Left renal pelvis (tissue), 4 donors: ENCODE measurements at regions not wholly inside any gene's neighbourhood (a gene's known extent, or its start where the extent isn't known, plus 50 kb on each side); places are given as distances from the start of the nearest gene placed in this dataset.

Experiments
- DNase-seq, 4 donors: peaks; one replicate each; pipeline ENCODE4 v3.0.0-alpha.2; 2013; ENCODE audit warnings: low read depth in 4 of 4, low spot score in 3 of 4

DNA sequence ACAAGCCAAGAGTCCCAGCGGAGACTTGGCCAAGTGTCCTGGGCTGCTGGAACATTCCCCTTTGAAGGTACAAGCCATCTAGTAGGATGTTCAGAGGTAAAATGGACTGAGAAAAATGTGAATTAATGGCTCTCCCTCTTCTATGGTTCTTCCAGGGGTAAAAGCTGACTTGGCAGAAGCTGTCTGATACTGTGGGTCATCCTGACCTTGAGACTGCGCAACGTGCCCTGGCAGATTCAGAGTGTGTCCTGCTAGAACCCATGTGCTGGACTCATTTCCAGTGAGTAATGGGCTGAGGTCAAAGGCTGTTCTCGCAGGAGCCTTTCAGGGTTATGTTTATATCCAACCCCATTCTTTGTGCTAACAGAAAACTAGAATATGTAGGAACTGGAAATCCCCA is 423.0 kb upstream of the CD180 start:
- DNase-seq: no peak

DNA sequence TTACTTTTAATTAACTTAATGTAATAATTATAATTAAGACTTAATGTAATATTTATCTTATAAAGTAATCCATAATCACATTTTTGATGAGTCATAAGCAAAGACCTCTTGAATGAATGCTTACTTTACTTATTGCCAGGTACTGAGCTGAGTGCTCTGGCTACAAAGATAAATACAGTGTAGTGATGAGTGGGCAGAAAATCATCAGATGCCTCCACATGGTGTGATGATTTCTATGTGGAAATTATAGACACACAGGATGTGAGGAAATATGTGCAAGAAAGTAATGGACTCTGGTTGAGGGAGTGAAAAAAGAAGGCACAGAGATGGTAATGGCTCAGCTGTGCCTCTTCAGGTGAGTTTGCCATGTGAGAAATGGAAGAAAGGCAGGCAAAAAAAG is 422.6 kb upstream of the CD180 start:
- DNase-seq: no peak

DNA sequence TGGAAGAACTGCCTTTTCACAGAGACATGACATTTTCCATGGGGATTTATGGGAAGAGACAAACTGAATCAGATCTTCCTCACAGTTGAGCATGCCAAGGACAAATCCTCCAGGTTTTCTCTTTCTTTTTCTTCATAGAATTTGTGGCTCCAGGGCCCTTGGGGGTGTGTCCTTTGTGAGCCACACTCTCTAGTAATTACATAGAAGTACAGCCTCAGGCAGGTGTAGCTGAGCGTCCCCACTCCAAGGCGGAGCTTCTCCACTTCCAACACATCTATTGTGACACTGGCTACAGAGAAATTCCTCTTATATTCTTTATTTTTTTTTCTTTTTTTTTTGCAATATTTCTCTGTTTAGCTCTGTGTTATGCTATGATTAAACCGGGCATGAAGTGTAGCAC is 420.5 kb upstream of the CD180 start:
- no peak for DNase-seq

DNA sequence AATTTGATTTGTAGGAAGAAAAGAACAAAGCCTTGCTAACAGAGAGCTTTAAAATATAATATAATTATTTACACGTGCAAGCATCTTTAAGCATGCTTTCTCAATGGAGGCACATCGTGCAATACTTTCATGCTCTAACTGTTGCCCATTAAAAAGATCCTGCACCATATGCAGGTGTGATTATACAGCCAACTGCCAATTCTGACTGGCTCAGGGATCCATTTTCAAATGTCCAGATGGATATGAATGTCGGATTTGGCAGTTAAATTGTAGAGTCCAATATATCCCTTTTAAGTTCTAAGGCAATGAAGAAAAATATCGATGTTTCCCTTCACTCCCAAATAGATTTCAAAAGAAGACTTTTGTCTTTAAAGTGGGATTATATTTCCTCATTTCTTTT is 416.4 kb upstream of the CD180 start:
- no peak for DNase-seq

DNA sequence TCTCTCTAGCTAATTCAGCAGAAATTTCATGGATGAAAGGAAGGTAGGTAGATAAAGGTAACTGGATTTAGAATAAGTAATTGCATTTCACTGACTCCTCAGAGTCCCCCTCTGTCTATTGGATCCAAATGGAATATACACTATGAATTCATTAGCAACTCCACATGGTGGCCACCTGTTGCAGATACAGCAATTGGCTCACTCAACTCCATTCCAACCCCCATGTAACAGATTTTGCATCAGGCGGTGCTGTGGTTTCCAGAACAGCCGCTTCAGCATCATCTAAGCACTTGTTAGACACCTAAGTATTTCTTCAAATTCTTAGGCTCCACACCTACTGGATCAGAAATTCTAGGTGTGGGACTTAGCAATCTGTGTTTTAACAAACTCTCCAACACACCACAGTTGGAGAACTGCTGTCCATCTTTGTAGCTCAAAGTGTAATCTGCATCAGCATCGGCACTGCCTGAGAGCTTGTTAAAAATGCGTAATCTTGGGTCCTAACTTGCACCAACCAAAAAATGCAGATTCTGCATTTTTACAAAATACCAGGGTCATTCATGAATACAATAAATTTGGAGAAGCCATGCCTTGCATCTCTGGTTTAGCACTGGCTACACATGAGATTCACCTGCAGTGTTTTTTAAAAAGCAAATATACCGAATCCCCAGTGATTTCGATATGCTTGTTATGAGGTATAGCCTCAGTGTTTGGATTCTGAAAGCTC is 413.8 kb upstream of the CD180 start:
- no peak for DNase-seq

DNA sequence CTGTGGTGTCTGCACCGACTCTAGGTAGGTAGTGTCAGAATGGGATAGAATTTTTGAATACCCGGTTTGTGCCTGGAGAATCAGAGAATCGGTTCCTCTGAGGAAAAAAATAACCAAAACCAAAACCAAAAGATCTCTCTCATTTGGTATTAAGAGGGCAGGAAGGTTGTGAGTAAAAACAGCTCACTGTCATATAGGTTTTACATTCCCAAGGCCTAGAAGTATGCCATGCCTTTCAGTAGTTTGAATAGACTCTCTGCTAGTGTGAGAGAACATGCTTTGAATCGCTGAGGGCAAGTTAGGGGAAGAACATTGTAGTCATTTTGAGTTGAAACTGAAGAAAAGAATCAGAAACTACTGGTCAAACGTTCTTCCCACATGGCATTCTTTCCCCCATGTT is 411.4 kb upstream of the CD180 start:
- DNase-seq: no peak

DNA sequence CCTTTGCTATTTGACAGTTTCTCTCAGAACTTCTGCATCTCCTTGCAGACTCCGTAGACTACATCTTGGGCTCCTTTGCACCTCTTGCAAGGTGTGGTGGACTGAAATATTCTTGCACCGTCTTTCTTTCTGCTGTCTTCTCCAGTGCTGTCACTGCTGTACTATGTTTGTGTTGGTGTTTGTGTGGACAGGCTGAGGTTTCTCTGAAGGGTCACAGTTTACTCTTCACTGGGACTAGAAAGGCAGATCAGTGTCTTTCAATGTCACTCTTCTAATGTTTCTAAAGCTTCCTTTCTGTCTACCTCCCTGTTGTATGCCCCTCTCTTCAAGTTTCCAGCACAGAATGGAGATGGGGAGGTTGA is 410.0 kb upstream of the CD180 start:
- no peak for DNase-seq

DNA sequence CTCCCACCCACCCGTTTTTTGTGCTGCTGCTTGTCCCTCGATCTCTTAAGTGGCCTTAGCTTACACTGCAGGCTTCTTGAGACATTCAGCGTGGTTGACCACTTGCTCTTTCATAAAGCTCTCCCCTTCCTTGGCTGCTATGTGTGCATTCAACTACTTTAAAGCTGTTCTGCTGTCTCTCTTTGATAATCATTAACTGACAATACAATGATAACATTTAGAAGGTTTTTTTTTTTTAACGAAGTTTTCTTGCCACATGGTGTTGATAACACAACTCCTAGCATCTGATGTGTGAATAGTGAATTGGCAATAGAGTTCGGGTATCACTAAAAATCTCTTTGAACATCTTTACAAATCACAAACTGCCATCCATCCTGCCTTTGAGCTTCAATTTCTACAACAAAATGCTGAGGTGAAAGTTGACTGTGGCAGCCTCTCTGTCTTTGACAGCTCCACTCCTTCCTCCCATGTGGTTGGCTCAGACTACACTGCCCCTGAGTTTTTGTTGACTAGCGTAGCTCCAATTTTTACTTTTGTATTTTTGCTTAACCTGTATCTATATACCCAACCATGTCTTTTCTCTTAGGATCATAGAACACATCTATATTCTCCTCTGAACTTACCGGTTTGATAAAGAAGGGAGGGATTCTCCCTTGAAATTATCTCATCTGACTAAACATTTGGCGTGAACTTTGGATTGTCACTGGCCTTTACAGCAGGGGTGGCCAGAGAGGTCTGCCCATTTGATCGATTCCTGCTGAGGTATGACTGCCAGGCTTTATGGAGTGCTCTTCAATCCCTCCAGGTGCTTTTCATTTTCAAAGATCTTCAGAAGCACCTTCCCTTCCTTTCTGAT is 409.4 kb upstream of the CD180 start:
- DNase-seq: no peak

DNA sequence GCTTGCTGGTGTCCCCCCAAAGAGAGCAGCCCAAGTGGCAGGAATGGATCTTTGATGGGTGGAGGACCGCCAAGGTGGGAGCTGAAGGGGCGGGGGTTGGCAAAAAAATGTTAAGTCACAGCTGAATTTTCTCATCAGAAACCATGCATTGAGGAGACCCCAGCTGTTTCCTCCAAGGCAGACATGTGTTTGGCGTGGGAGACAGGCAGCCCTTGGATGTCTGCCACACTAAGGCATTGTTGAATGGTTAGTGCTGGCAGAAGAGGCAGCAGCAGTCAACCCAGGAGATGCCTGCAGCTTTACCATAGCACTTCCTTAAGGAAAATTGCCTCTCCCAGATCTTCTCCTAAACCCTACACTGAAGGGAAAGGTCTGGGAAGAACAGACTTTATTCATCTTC is 394.9 kb upstream of the CD180 start:
- no peak for DNase-seq

DNA sequence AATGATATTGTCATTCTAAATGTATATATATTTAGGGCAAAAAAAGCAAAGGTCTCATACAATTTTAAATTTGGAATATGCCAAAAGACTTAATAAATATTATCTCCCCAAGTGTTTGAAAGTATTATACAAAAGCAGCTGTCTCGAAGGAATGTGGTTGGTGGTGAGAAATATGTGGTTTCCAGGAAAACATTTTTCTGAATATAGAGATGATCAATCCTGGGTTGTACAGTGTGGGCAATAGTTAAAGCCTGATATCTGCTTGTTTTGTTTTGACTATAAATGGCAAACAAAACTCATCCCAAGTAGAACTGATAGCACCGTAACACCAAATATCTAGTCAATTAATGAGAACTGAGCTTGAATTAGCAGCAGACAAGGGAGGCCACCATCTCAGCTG is 391.8 kb upstream of the CD180 start:
- DNase-seq: no peak

DNA sequence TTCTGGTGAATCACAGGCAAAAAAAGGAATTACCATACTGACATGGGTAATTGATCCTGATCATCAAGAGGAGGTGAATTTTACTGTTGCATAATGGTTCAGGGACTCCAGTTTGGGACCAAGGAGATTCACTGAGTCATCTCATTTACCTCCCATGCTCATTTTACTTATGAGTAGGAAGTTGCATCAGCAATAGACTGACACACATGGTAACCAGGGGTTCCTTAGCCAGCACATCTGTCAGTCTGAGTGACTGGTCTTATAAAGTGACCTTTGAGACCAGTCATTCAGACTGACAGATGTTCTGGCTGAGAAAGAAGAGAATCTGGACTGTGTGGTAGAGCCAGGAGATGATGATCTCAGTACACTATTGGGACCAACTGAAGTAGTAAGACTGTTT is 384.6 kb upstream of the CD180 start:
- DNase-seq: no peak

DNA sequence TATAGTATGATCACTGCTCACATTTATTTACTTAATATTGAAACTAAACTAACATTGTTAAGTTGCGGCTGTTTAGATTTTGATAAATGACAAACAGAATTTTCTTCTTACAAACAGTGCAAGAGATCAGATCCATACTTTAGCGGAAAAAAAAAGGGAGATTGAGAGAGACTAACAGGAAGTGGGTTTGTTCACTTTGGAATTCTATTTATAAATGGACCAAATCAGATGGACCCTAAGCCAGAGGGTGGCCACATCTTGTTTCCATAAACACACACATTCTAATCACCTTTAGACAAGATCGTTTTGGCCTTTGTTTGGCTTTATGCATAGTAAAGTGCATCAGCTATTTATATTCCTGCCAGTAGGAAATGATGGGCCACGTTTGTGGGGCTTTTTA is 381.4 kb upstream of the CD180 start:
- no peak for DNase-seq

DNA sequence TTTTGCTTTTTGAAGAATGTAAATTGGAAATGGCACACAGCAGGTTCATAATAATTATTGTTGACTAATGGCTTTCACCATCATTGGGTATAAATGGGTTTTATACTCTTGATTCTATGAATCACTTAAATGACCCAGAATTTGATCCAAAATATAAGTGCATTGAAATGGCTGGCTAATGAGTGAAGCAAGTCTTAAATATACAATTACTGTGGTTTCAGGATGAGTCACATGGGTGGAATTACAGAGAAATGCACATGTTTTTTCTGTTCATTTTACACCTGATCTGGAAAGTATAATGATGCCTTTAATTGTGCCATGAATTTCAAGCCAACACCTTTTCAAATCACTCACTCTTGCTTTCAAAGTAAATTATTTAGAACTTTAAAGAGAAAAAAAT is 380.8 kb upstream of the CD180 start:
- no peak for DNase-seq

DNA sequence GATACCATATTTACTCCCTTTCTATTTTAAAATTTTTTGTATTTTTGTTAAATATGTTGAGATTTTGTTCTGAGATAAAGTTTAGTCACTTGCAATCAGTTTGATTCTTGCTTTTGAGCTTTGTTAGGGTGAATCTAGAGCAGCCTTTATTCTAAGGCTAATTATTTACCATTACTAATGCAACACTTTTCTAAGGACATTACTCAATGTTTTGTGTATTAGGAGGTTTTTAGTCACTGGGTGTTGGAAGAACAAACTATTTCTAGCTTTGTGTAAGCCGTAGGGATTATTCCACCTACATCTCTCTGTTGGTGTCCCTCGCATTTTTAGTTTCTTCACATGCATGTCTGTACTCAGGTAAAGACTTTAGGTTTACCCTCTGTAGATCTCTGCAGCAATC is 379.5 kb upstream of the CD180 start:
- DNase-seq: no peak

DNA sequence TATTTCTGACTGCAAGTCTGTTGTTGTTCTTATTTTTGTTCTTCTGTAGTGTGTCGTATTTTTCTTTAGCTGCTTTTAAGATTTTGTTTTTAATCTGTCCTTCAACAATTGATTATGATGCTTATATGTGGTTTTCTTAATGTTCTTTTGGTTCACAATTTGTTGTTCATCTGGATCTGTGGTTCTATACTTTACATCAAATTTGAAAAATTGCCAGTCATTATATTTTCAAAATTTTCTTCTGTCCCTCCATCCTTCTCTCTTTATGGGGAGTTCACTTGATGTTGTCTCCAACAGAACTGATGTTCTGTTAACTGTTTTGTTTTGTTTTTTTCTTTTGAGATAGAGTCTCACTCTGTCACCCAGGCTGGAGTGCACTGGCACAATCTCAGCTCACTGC is 378.5 kb upstream of the CD180 start:
- DNase-seq: no peak

DNA sequence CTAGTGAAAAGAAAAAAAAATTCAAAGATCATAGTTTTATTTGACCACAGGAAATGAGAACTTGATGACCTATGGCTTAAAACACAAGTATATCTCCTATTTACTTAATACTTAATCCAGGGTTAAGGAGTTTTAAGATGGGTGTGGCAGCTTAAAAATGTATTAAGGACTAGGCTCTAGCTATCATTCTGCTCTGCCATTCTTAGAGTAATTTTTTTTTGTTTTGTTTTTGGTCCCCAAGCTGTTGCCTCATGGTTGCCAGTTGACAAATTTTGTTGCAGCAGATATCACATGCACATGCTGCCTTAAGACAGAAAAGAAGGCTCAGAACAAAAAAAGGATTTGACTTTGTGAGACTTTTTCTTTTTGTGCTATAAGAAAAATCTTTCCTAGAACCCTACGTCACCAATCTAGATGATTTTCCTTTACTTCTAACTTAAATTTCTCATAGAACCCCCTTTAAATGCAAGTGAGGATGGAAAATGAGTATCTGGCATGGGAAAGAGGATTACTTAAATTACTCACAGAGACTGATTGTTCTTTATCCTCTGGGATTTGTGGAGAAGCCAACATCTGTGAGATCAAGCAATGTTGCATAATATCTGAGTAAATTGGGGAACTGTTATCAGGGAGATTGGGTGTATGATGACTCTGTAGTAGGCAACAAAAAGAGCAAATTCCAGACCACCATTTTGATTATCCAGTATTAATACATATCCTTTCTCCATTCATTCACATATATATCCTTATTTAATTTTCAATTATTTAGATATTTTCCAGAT is 364.7 kb upstream of the CD180 start:
- DNase-seq: no peak

DNA sequence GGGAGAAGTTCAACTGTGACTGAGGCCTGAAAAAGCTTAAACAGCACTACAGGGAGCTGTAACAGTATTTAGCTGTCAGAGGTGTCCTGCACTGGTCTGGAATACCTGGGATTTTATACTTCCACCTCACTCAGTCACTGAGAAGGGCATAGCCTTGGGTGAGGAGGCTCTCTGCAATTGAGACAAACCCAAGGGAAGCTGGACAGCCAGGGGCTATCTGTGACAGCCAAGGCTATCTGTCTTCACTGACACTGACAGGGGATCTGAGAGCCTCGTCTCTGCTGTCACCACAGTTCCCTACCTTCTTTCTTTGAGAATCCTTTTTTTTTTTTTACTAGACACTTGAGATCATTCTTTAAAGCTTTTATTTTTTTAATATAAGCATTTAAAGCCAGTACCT is 356.2 kb upstream of the CD180 start:
- no peak for DNase-seq

DNA sequence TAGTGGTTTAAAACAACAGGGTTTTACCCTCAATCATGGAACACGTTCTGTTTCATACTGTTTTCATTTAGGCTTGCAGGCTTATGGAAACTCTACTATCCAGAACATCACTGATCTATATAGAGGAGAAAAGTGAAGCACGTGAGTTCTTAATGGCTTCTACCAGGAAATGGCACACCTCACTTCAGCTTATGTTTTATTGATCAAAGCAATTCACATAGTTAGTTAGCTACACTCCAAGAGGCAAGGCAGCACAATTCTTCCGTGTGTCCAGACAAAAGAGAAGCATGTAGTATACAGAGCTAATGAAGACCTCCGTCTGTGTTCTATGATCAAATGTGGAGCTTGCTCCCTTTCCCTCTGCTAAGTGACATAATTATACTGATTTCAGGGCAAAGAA is 353.3 kb upstream of the CD180 start:
- DNase-seq: no peak

DNA sequence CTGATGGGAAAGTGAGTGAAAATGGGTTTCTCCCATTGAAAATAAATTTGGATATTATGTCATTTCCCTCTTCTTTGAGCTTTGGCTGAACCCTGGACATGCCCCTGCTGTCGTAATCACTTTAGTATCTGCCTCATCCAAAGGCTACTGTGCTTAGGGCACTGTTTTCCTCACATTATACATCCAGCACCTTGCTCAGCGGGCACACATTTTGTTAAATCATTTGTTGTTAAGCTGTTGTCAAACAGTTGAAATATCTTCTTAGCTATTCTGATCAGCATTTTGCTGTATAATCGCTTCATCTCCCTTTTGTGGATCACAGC is 352.7 kb upstream of the CD180 start:
- no peak for DNase-seq

DNA sequence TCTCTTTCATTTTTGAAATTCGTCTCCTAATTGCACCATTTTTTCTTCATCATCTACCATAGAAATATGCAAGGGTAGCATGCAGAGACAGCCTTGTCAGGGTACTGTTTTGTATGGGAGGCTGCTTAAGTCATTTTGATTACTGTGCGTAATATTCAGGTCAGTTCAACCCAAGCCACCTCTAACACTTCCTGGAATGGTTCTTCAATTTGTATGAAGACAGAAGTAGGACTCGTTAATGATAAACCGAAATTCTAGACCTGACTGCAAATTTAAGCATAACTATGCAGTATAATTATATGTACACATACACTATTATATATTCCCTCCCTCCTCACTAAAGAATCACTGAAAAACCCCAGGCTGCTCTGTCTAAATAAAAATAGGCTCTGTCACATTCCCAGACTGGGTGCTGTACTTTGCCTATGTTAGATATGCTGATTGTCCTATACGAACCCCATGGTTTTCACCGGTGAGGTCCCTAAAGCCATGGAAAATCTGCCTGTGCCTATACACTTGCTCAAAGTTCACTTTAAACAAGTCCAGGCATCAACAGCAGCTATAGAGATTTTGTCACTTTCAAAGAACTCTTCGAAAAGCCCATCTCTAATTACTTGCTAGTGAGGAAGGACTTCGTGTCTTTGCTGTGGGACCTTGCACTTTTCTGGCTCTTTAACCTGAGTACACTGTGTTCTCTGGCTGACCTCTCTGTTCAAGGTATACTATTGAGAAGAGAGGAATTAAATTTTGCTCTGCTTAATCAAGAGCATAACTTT is 352.1 kb upstream of the CD180 start:
- no peak for DNase-seq

DNA sequence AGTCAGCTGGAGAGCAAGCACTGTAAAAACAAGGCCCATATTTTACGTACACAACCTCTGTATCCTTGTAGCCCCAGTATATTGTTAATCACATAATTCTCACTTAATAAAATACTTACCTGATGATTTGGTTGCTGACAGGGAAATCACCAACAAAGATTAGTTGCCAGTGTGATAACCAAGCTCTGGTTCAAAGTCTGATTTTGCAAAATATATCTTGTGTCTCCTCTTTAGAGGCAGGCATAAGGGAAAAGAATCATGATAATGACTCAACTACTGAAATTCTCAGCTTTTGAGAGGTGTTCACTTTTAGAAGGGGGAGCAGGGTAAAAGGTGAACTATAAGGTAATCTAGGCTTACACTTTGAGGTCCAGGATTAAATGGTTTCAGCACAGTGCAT is 351.1 kb upstream of the CD180 start:
- no peak for DNase-seq
